ENCODE measurements at regions not wholly inside any gene's neighbourhood (a gene's known extent, or its start where the extent isn't known, plus 50 kb on each side); places are given as distances from the start of the nearest gene placed in this dataset.
A peak's percentile ranks its signal among the peaks of the same experiment; 100 is the strongest.

DNA sequence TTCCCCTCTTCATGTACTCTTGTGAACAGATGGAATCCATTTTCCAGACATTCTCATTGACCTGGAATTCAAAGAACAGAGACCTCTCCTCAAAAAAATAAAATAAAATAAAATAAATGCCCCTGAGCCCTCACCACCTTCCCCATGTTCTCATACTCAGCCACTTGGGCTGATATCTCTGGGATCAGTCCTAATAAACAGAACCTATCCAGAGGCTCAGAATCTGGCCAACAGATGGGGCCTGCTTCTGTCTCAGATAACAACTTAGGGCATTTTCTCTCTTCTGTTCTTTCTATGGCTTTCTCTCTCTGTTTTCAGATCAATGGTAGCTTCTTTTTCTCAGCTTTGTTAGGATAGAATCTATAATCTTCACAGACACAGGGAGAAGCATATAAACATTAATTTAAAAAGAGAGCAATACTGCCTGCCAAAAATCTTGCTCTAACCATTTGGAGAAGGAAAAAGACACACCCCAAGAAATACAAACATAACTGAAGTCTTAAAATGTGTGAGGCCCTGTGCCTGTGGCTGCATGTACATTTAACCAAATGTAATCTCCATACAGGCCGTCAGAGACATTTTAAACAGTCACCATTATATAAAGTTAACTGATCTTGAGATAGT lies 907.1 kb downstream of the FAT4 start:
- TF ChIP-seq, protein P1, sequence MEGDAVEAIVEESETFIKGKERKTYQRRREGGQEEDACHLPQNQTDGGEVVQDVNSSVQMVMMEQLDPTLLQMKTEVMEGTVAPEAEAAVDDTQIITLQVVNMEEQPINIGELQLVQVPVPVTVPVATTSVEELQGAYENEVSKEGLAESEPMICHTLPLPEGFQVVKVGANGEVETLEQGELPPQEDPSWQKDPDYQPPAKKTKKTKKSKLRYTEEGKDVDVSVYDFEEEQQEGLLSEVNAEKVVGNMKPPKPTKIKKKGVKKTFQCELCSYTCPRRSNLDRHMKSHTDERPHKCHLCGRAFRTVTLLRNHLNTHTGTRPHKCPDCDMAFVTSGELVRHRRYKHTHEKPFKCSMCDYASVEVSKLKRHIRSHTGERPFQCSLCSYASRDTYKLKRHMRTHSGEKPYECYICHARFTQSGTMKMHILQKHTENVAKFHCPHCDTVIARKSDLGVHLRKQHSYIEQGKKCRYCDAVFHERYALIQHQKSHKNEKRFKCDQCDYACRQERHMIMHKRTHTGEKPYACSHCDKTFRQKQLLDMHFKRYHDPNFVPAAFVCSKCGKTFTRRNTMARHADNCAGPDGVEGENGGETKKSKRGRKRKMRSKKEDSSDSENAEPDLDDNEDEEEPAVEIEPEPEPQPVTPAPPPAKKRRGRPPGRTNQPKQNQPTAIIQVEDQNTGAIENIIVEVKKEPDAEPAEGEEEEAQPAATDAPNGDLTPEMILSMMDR (IDR thresholded peaks at IDR 0.05), result no peak
- TF ChIP-seq POLR2AphosphoS5 (IDR thresholded peaks at IDR 0.05) (no peak), EP300 (IDR thresholded peaks at IDR 0.05) (no peak), POLR2A (IDR thresholded peaks at IDR 0.05) (no peak)
- 46 to 50% methylated on average over 1 of the region's 1 CpG for WGBS, 2 donors
- H3K27ac ChIP-seq, result no peak overlapping the region
- no peaks in the 10 kb centered on the region for H3K9me3 ChIP-seq
- peaks cover 0 to 6% (median 0%) of the 10 kb centered on the region in 4 donors for H3K4me1 ChIP-seq
- H3K36me3 ChIP-seq, result no peaks in the 10 kb centered on the region
- H3K27me3 ChIP-seq, result no peaks in the 10 kb centered on the region
- no peak overlapping the region for H3K4me3 ChIP-seq
- DNase-seq (no peak), ATAC-seq (ENCODE audit: low FRiP score in 2 of 2) (no peak)

DNA sequence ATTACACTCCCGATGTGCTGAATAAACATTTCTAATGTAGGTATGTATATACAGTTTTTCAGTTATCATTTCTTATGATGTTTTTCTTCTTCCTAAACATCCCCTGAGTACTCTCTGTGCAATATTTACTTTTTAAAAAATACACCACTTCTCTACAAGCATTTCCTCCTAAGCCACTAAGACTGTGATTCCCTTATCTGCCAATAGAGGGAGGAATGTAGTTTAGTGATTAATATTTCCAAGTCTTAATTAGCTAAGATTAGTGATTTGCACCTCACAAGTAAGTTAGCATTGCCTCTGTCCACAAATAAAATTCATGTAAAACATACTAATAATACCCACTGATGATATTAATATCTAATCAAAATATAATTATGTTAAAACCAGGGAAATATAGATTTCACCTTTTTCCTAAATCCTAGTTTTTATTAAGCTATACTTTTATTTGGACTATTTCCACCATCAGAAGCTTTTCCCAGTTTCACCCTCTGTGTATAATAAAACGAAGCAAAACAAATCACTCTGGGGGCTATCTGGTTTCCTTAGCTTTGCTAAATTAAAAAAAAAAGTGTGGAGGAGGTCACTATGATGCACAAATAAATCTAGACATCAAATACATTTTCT lies 909.1 kb downstream of the FAT4 start:
- Histone ChIP-seq H3K27ac (no peak overlapping the region), H3K27me3 (no peaks in the 10 kb centered on the region), H3K4me1 (peaks cover 0 to 6% (median 0%) of the 10 kb centered on the region in 4 donors), H3K9me3 (no peaks in the 10 kb centered on the region), H3K4me3 (no peak overlapping the region), H3K36me3 (no peaks in the 10 kb centered on the region)
- DNase-seq (no peak), ATAC-seq (ENCODE audit: low FRiP score in 2 of 2) (no peak)
- TF ChIP-seq POLR2AphosphoS5 (IDR thresholded peaks at IDR 0.05) (no peak), EP300 (IDR thresholded peaks at IDR 0.05) (no peak), POLR2A (IDR thresholded peaks at IDR 0.05) (no peak)
- TF ChIP-seq, protein P1 (IDR thresholded peaks at IDR 0.05), result peak in 5 of 6 experiments; percentile 17 to 46 (median 39)
- 60 to 69% methylated on average over 2 of the region's 2 CpGs for WGBS, 2 donors

DNA sequence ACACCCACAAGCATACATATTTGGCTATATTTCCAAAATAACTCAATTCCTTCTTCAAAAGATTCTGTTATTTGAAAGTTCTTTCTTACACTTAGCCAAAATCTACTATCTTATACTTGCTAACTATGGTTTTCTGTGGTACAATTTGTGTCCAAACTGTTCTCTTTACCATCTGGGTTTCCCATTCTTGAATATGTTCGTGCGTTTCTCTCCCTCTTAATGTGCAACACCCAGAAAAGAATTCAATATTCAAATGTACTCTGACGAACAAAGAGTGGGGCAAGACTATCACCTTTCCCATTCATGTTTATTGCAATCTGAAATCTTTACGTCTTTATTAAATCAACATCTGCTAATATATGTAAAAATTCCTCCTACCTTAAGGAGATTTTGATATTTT lies 912.7 kb downstream of the FAT4 start:
- ATAC-seq (ENCODE audit: low FRiP score in 2 of 2), result no peak
- no peak overlapping the region for H3K4me3 ChIP-seq
- WGBS, 2 donors, result 95 to 96% methylated on average over 4 of the region's 4 CpGs
- DNase-seq, result no peak
- H3K27ac ChIP-seq, result no peak overlapping the region
- TF ChIP-seq EP300 (IDR thresholded peaks at IDR 0.05) (no peak), POLR2A (IDR thresholded peaks at IDR 0.05) (no peak), POLR2AphosphoS5 (IDR thresholded peaks at IDR 0.05) (no peak)
- TF ChIP-seq, protein P1 (IDR thresholded peaks at IDR 0.05), result no peak
- no peaks in the 10 kb centered on the region for H3K36me3 ChIP-seq
- H3K9me3 ChIP-seq, result no peaks in the 10 kb centered on the region
- no peaks in the 10 kb centered on the region for H3K27me3 ChIP-seq
- H3K4me1 ChIP-seq, result no peaks in the 10 kb centered on the region

DNA sequence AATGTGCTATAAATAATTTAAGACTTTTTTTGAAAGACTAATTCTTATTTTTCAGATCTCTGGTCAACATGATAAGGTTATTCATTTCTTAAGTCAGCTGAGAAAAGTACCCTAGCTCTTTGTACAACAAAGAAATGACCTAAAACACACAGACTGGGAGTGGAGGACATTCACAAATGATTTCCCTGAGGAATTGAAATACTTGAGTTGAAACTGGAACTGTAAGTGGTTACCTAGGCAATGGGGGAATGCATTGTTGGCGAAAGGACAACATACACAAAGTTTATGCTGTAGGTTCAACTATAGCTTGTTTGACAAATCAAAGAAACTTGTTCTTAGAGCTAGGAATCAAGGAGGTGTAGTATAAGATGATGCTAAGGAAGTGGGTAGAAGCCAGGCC lies 915.5 kb downstream of the FAT4 start:
- H3K27me3 ChIP-seq, result no peaks in the 10 kb centered on the region
- H3K27ac ChIP-seq, result no peak overlapping the region
- TF ChIP-seq EP300 (IDR thresholded peaks at IDR 0.05), result no peak
- no peak for TF ChIP-seq POLR2AphosphoS5 (IDR thresholded peaks at IDR 0.05)
- TF ChIP-seq, protein P1 (IDR thresholded peaks at IDR 0.05), result no peak
- TF ChIP-seq POLR2A (IDR thresholded peaks at IDR 0.05), result no peak
- H3K36me3 ChIP-seq, result no peaks in the 10 kb centered on the region
- H3K9me3 ChIP-seq, result no peaks in the 10 kb centered on the region
- H3K4me3 ChIP-seq, result no peak overlapping the region
- ATAC-seq (ENCODE audit: low FRiP score in 2 of 2) (no peak), DNase-seq (no peak)
- WGBS, 2 donors, result 83 to 90% methylated on average over 1 of the region's 1 CpG
- no peaks in the 10 kb centered on the region for H3K4me1 ChIP-seq

- TF ChIP-seq POLR2A (IDR thresholded peaks at IDR 0.05), result no peak
- TF ChIP-seq EP300 (IDR thresholded peaks at IDR 0.05), result no peak
- TF ChIP-seq, protein P1 (IDR thresholded peaks at IDR 0.05), result no peak
- no peak for TF ChIP-seq POLR2AphosphoS5 (IDR thresholded peaks at IDR 0.05)
- no peak for DNase-seq
- Histone ChIP-seq H3K36me3 (no peaks in the 10 kb centered on the region), H3K9me3 (peaks cover 0 to 6% (median 3%) of the 10 kb centered on the region in 4 donors), H3K27me3 (no peaks in the 10 kb centered on the region), H3K4me1 (no peaks in the 10 kb centered on the region), H3K4me3 (no peak overlapping the region), H3K27ac (no peak overlapping the region)
- no peak for ATAC-seq (ENCODE audit: low FRiP score in 2 of 2)
- WGBS, 2 donors, result 88 to 89% methylated on average over 2 of the region's 2 CpGs
Observed at GRCh38 chr4:126233483-126233882, 918.7 kb downstream of the FAT4 start.
